HEK293 (cell line): ENCODE measurements at regions not wholly inside any gene's neighbourhood (a gene's known extent, or its start where the extent isn't known, plus 50 kb on each side); places are given as distances from the start of the nearest gene placed in this dataset.

Experiments
- CTCF ChIA-PET: fragments of 350-600 bp; formaldehyde crosslinking; extraction: SDS; loops from one replicate; lab custom pipeline; 2021; ENCODE audit warnings: antibody characterized with exemption; lab: Yijun Ruan, JAX
- POLR2A ChIA-PET: fragments of 300-600 bp; formaldehyde crosslinking; extraction: SDS; loops from one replicate; lab custom pipeline; 2020; ENCODE audit warnings: antibody characterized with exemption, inconsistent platforms; lab: Yijun Ruan, JAX
- H3K27ac ChIP-seq: fragments of 200-500 bp; sonication (Bioruptor generic); 2 replicates; pipeline ENCODE4 v1.5.1; 2014; ENCODE audit warnings: low read depth, low read length, control low read depth, inconsistent platforms; ENCODE audit errors: extremely low read depth
- H3K36me3 ChIP-seq, 2 experiments: fragments of 200-500 bp in 1 of 2; sonication (Bioruptor generic) in 1 of 2; 1 replicate in 1 of 2; 2 replicates in 1 of 2; pipeline ENCODE4 v1.5.1; 2014 to 2017; ENCODE audit warnings: inconsistent platforms in 2 of 2, low read length in 2 of 2; ENCODE audit not compliant: control insufficient read depth in 2 of 2, insufficient read depth in 1 of 2
- H3K4me1 ChIP-seq: fragments of 200-500 bp; sonication (Bioruptor generic); 2 replicates; pipeline ENCODE4 v1.5.1; 2014; ENCODE audit warnings: mild to moderate bottlenecking, low read length, inconsistent platforms; ENCODE audit not compliant: control insufficient read depth, insufficient read depth
- H3K4me3 ChIP-seq: 2 replicates; pipeline ENCODE4 v1.5.1; 2011; ENCODE audit warnings: low read depth, mild to moderate bottlenecking, control low read depth, low read length, moderate library complexity
- H3K9me3 ChIP-seq: fragments of 200-500 bp; sonication (Bioruptor generic); 2 replicates; pipeline ENCODE4 v1.5.1; 2014; ENCODE audit warnings: low read depth, low read length, inconsistent platforms; ENCODE audit not compliant: control insufficient read depth, insufficient read depth
- GLI2 ChIP-seq: fragments of 450-650 bp; formaldehyde crosslinking; IDR thresholded peaks from 2 replicates; pipeline ENCODE4; 2017; ENCODE audit warnings: missing biosample characterization, missing genetic modification characterization, low read depth, borderline replicate concordance
- GLIS2 ChIP-seq: fragments of 450-650 bp; formaldehyde crosslinking; IDR thresholded peaks from 2 replicates; pipeline ENCODE4 v1.5.1; 2016; ENCODE audit warnings: missing biosample characterization, missing genetic modification characterization
- HOXA7 ChIP-seq: sonication (generic); formaldehyde crosslinking; IDR thresholded peaks from 2 replicates; pipeline ENCODE4 v1.8.1; 2022; ENCODE audit warnings: missing genetic modification reagents, borderline replicate concordance
- IKZF3 ChIP-seq: fragments of 450-650 bp; IDR thresholded peaks from 2 replicates; pipeline ENCODE4 v1.5.0; 2018; ENCODE audit warnings: missing biosample characterization, mild to moderate bottlenecking, missing genetic modification characterization, moderate library complexity
- KLF1 ChIP-seq: fragments of 450-650 bp; formaldehyde crosslinking; IDR thresholded peaks from 2 replicates; pipeline ENCODE4 v1.5.1; 2016; ENCODE audit warnings: missing biosample characterization, missing genetic modification characterization
- KLF10 ChIP-seq: fragments of 450-650 bp; IDR thresholded peaks from 2 replicates; pipeline ENCODE4 v1.5.1; 2018; ENCODE audit warnings: missing biosample characterization, mild to moderate bottlenecking, missing genetic modification characterization
- KLF16 ChIP-seq: fragments of 450-650 bp; formaldehyde crosslinking; IDR thresholded peaks from 2 replicates; pipeline ENCODE4 v1.5.1; 2017; ENCODE audit warnings: missing biosample characterization, missing genetic modification characterization
- KLF8 ChIP-seq: fragments of 450-650 bp; formaldehyde crosslinking; IDR thresholded peaks from 2 replicates; pipeline ENCODE4 v1.5.1; 2016; ENCODE audit warnings: missing biosample characterization, missing genetic modification characterization
- OSR2 ChIP-seq: fragments of 450-650 bp; formaldehyde crosslinking; IDR thresholded peaks from 2 replicates; pipeline ENCODE4 v1.5.1; 2016; ENCODE audit warnings: missing biosample characterization, missing genetic modification characterization
- SALL2 ChIP-seq: fragments of 450-650 bp; formaldehyde crosslinking; IDR thresholded peaks from 2 replicates; pipeline ENCODE4 v1.5.0; 2017; ENCODE audit warnings: missing biosample characterization, mild to moderate bottlenecking, missing genetic modification characterization, borderline replicate concordance
- SCRT1 ChIP-seq: fragments of 450-650 bp; formaldehyde crosslinking; IDR thresholded peaks from 2 replicates; pipeline ENCODE4 v1.5.1; 2016; ENCODE audit warnings: missing biosample characterization, missing genetic modification characterization, borderline replicate concordance
- SCRT2 ChIP-seq: fragments of 450-650 bp; formaldehyde crosslinking; IDR thresholded peaks from 2 replicates; pipeline ENCODE4 v1.5.1; 2016; ENCODE audit warnings: missing biosample characterization, missing genetic modification characterization
- ZFHX2 ChIP-seq: fragments of 450-650 bp; formaldehyde crosslinking; conservative IDR thresholded peaks from 2 replicates; pipeline ENCODE4 v1.5.1; 2016; ENCODE audit warnings: missing biosample characterization, missing genetic modification characterization
- ZNF138 ChIP-seq: fragments of 450-650 bp; formaldehyde crosslinking; IDR thresholded peaks from 2 replicates; pipeline ENCODE4 v1.5.1; 2016; ENCODE audit warnings: missing biosample characterization, missing genetic modification characterization, borderline replicate concordance
- ZNF155 ChIP-seq: fragments of 450-650 bp; formaldehyde crosslinking; IDR thresholded peaks from 2 replicates; pipeline ENCODE4 v1.5.1; 2016; ENCODE audit warnings: missing biosample characterization, missing genetic modification characterization
- ZNF248 ChIP-seq: fragments of 450-650 bp; formaldehyde crosslinking; IDR thresholded peaks from 2 replicates; pipeline ENCODE4 v1.5.1; 2017; ENCODE audit warnings: missing biosample characterization, missing genetic modification characterization
- ZNF274 ChIP-seq, 2 experiments: fragments of 200-500 bp in 1 of 2; fragments of 450-650 bp in 1 of 2; sonication (Bioruptor generic) in 1 of 2; formaldehyde crosslinking in 1 of 2; IDR thresholded peaks; 2 replicates each; pipeline versions ENCODE4 v1.5.1 to v1.6.1; 2014 to 2016; ENCODE audit warnings: borderline replicate concordance in 1 of 2, inconsistent platforms in 1 of 2, low read length in 1 of 2, missing biosample characterization in 1 of 2, missing genetic modification characterization in 1 of 2
- ZNF354C ChIP-seq: fragments of 450-650 bp; formaldehyde crosslinking; IDR thresholded peaks from 2 replicates; pipeline ENCODE4 v1.5.1; 2016; ENCODE audit warnings: missing biosample characterization, missing genetic modification characterization, low read depth, borderline replicate concordance
- ZNF37A ChIP-seq: fragments of 450-650 bp; IDR thresholded peaks from 2 replicates; pipeline ENCODE4 v1.5.1; 2018; ENCODE audit warnings: missing biosample characterization, missing genetic modification characterization
- ZNF423 ChIP-seq: fragments of 450-650 bp; formaldehyde crosslinking; IDR thresholded peaks from 2 replicates; pipeline ENCODE4 v1.5.1; 2016; ENCODE audit warnings: missing biosample characterization, missing genetic modification characterization
- ZNF660 ChIP-seq: fragments of 450-650 bp; IDR thresholded peaks from 2 replicates; pipeline ENCODE4 v1.5.1; 2018; ENCODE audit warnings: missing biosample characterization, mild to moderate bottlenecking, missing genetic modification characterization
- ZNF707 ChIP-seq: fragments of 450-650 bp; formaldehyde crosslinking; IDR thresholded peaks from 2 replicates; pipeline ENCODE4 v1.5.1; 2016; ENCODE audit warnings: missing biosample characterization, missing genetic modification characterization
- TF ChIP-seq, protein P1 (sequence below): fragments of 450-650 bp; formaldehyde crosslinking; IDR thresholded peaks from 2 replicates; pipeline ENCODE4 v1.5.1; 2016; ENCODE audit warnings: missing biosample characterization, missing genetic modification characterization
- TF ChIP-seq, protein P2 (sequence below): fragments of 450-650 bp; formaldehyde crosslinking; IDR thresholded peaks from 2 replicates; pipeline ENCODE4 v1.5.1; 2016; ENCODE audit warnings: missing biosample characterization, missing genetic modification characterization
- TF ChIP-seq, protein P3 (sequence below): fragments of 450-650 bp; formaldehyde crosslinking; IDR thresholded peaks from 2 replicates; pipeline ENCODE4 v1.5.1; 2016; ENCODE audit warnings: missing biosample characterization, missing genetic modification characterization

DNA sequence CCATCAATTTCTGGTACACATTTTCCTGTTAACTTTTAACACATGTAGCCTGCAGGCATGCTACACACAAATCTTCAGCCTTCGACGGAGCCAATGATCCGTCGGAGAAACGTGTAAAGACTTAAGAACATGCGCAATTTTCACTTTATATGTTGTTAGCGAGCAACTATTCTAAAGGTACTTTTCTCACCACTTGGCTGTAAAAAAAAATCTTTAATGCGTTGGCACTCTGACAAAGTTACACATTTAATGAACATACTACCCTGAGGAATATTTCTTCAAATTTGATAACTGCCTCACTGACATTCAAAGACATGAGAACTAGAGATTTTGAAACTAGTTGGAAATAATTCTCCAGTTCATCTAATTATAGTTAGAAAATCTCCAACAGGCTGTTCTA is 507.5 kb upstream of the SALL1 start:
- no peak for TF ChIP-seq KLF10 (tag by site-specific recombination)
- TF ChIP-seq ZNF274 (IDR thresholded peaks at IDR 0.05; ENCODE audit: low read length): no peak
- TF ChIP-seq ZNF274 (tag by site-specific recombination; IDR thresholded peaks at IDR 0.05; ENCODE audit: borderline replicate concordance): no peak
- TF ChIP-seq ZNF155 (tag by site-specific recombination): no peak
- TF ChIP-seq, protein P1, sequence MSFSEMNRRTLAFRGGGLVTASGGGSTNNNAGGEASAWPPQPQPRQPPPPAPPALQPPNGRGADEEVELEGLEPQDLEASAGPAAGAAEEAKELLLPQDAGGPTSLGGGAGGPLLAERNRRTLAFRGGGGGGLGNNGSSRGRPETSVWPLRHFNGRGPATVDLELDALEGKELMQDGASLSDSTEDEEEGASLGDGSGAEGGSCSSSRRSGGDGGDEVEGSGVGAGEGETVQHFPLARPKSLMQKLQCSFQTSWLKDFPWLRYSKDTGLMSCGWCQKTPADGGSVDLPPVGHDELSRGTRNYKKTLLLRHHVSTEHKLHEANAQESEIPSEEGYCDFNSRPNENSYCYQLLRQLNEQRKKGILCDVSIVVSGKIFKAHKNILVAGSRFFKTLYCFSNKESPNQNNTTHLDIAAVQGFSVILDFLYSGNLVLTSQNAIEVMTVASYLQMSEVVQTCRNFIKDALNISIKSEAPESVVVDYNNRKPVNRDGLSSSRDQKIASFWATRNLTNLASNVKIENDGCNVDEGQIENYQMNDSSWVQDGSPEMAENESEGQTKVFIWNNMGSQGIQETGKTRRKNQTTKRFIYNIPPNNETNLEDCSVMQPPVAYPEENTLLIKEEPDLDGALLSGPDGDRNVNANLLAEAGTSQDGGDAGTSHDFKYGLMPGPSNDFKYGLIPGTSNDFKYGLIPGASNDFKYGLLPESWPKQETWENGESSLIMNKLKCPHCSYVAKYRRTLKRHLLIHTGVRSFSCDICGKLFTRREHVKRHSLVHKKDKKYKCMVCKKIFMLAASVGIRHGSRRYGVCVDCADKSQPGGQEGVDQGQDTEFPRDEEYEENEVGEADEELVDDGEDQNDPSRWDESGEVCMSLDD (tag by site-specific recombination): no peak
- Histone ChIP-seq H3K4me3 (no peak overlapping the region), H3K27ac (no peak overlapping the region), H3K4me1 (no peaks in the 10 kb centered on the region), H3K36me3 (no peaks in the 10 kb centered on the region), H3K9me3 (no peaks in the 10 kb centered on the region)
- ChIA-PET POLR2A (no interaction called here), CTCF (no interaction called here)

DNA sequence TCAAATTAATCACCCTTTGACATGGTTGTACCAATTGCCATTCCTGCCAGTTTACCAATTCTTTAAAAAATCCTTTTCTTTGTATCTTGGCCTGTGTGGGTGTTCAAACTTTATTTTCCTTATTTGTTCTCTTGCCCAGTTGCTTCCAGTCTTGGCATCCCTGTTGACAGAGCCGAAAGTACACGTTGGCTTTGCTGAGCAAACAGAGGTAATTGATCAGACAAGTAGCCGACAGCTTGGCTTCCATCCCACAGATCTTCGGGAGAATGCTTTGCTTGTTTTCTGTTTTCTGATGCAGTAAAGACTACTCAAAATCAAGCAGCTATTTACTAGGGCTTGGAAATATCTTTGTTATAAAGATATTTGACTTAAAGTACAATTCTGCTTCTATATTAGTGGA is 506.8 kb upstream of the SALL1 start:
- H3K36me3 ChIP-seq: no peaks in the 10 kb centered on the region
- no peak overlapping the region for H3K4me3 ChIP-seq
- no peak overlapping the region for H3K27ac ChIP-seq
- ChIA-PET POLR2A (no interaction called here), CTCF (interaction anchor here (0.8 kb wide), 1 partner anchor 13 kb away, joined by 4 read pairs; no protein-coding TSS in a partner anchor)
- no peaks in the 10 kb centered on the region for H3K4me1 ChIP-seq
- TF ChIP-seq KLF1 (tag by site-specific recombination) (no peak), KLF8 (tag by site-specific recombination) (no peak), GLIS2 (tag by site-specific recombination) (no peak), KLF16 (no peak), OSR2 (no peak), ZNF37A (tag by site-specific recombination) (no peak), ZNF707 (tag by site-specific recombination) (no peak), IKZF3 (tag by site-specific recombination) (no peak), ZNF138 (tag by site-specific recombination) (no peak), ZNF354C (tag by site-specific recombination) (no peak), ZNF248 (tag by site-specific recombination) (no peak), ZNF660 (no peak)
- TF ChIP-seq, protein P2, sequence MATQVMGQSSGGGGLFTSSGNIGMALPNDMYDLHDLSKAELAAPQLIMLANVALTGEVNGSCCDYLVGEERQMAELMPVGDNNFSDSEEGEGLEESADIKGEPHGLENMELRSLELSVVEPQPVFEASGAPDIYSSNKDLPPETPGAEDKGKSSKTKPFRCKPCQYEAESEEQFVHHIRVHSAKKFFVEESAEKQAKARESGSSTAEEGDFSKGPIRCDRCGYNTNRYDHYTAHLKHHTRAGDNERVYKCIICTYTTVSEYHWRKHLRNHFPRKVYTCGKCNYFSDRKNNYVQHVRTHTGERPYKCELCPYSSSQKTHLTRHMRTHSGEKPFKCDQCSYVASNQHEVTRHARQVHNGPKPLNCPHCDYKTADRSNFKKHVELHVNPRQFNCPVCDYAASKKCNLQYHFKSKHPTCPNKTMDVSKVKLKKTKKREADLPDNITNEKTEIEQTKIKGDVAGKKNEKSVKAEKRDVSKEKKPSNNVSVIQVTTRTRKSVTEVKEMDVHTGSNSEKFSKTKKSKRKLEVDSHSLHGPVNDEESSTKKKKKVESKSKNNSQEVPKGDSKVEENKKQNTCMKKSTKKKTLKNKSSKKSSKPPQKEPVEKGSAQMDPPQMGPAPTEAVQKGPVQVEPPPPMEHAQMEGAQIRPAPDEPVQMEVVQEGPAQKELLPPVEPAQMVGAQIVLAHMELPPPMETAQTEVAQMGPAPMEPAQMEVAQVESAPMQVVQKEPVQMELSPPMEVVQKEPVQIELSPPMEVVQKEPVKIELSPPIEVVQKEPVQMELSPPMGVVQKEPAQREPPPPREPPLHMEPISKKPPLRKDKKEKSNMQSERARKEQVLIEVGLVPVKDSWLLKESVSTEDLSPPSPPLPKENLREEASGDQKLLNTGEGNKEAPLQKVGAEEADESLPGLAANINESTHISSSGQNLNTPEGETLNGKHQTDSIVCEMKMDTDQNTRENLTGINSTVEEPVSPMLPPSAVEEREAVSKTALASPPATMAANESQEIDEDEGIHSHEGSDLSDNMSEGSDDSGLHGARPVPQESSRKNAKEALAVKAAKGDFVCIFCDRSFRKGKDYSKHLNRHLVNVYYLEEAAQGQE (tag by site-specific recombination): no peak
- H3K9me3 ChIP-seq: no peaks in the 10 kb centered on the region

DNA sequence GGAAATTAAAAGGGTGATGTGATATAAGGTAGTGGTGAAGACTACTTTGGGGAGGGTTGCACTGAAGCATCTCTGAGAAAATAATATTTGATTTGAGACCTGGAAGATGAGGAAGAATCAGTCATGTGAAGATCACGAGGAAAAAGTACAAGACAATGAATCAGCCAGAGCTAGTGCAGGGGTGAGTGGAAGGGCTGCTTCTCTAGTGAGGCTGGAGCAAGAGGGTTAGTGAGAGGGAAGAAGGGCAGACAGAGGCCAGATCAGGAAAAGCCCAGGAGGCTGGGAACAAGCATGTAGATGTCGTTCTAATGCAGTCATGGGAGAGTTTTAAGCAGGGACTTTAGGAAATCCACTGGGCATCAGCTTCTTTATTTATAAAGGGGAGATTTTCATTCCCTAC is 504.2 kb upstream of the SALL1 start:
- no peaks in the 10 kb centered on the region for H3K36me3 ChIP-seq
- H3K27ac ChIP-seq: no peak overlapping the region
- H3K9me3 ChIP-seq: no peaks in the 10 kb centered on the region
- H3K4me1 ChIP-seq: no peaks in the 10 kb centered on the region
- H3K4me3 ChIP-seq: no peak overlapping the region
- ChIA-PET CTCF (interaction anchor here (0.5 kb wide), 1 partner anchor 272 kb away, joined by 3 read pairs; no protein-coding TSS in a partner anchor), POLR2A (no interaction called here)
- TF ChIP-seq HOXA7: no peak
- TF ChIP-seq ZNF423 (tag by site-specific recombination): no peak
- TF ChIP-seq ZFHX2 (tag by site-specific recombination): no peak
- TF ChIP-seq GLI2 (tag by site-specific recombination): no peak
- TF ChIP-seq, protein P3, sequence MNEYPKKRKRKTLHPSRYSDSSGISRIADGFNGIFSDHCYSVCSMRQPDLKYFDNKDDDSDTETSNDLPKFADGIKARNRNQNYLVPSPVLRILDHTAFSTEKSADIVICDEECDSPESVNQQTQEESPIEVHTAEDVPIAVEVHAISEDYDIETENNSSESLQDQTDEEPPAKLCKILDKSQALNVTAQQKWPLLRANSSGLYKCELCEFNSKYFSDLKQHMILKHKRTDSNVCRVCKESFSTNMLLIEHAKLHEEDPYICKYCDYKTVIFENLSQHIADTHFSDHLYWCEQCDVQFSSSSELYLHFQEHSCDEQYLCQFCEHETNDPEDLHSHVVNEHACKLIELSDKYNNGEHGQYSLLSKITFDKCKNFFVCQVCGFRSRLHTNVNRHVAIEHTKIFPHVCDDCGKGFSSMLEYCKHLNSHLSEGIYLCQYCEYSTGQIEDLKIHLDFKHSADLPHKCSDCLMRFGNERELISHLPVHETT: no peak
- no peak for TF ChIP-seq SCRT1 (tag by site-specific recombination)
- TF ChIP-seq SALL2 (tag by site-specific recombination): no peak
- no peak for TF ChIP-seq SCRT2 (tag by site-specific recombination)
